ENCODE measurements at regions not wholly inside any gene's neighbourhood (a gene's known extent, or its start where the extent isn't known, plus 50 kb on each side); places are given as distances from the start of the nearest gene placed in this dataset.

GRCh38 chr11:106187860-106188456 lies 110.5 kb downstream of the AASDHPPT start:
- Histone ChIP-seq H2BK15ac (ENCODE audit: low read depth, low read length) (no peak overlapping the region), H3K27ac (ENCODE audit: insufficient read length, low read depth, low read length) (no peak overlapping the region), H3K27me3 (ENCODE audit: insufficient read depth, low read length) (no peaks in the 10 kb centered on the region), H3K23me2 (ENCODE audit: insufficient read length, low read depth, low read length, poor library complexity, severe bottlenecking) (no peaks in the 10 kb centered on the region), H2BK5ac (ENCODE audit: insufficient read length, low read length) (no peak overlapping the region), H3K4me1 (ENCODE audit: insufficient read depth, low read length) (no peaks in the 10 kb centered on the region), H3K9me3 (ENCODE audit: control insufficient read depth, low read depth, low read length) (no peaks in the 10 kb centered on the region), H3K9ac (ENCODE audit: extremely low read depth, insufficient read length, low read length) (no peak overlapping the region), H3K4me2 (ENCODE audit: insufficient read depth, insufficient read length, low read length) (no peak overlapping the region), H4K91ac (ENCODE audit: insufficient read length, low read depth, low read length) (no peak overlapping the region), H4K8ac (replicated peaks; ENCODE audit: insufficient read length, low read depth, low read length) (no peak overlapping the region), H2BK20ac (ENCODE audit: low read depth, low read length, poor library complexity, severe bottlenecking) (no peak overlapping the region), H3K79me1 (ENCODE audit: insufficient read depth, low read depth, low read length, poor library complexity, severe bottlenecking) (no peaks in the 10 kb centered on the region), H3T11ph (ENCODE audit: low read length) (no peak overlapping the region), H3K23ac (ENCODE audit: insufficient read length, low read depth, low read length) (no peak overlapping the region), H4K20me1 (ENCODE audit: control insufficient read depth, insufficient read depth, insufficient read length) (no peaks in the 10 kb centered on the region), H2BK12ac (ENCODE audit: insufficient read length, low read depth, low read length) (no peak overlapping the region), H3K18ac (ENCODE audit: insufficient read length, low read depth, low read length) (no peak overlapping the region), H2AFZ (ENCODE audit: low read length) (no peak overlapping the region), H3K56ac (ENCODE audit: insufficient read length, low read depth, low read length) (no peak overlapping the region), H2BK120ac (ENCODE audit: low read depth, low read length, poor library complexity, severe bottlenecking) (no peak overlapping the region), H4K5ac (ENCODE audit: insufficient read length, low read depth, low read length) (no peak overlapping the region), H3K14ac (ENCODE audit: insufficient read depth, low read length) (no peak overlapping the region), H3K79me2 (ENCODE audit: insufficient read depth, low read length) (no peaks in the 10 kb centered on the region), H3K4ac (ENCODE audit: low read depth, low read length) (no peak overlapping the region), H2AK5ac (ENCODE audit: insufficient read length, low read length) (no peak overlapping the region)
- Mint-ChIP-seq H3K4me1 (no peaks in the 10 kb centered on the region), H3K4me3 (no peak overlapping the region), H3K27me3 (ENCODE audit: low read depth) (no peaks in the 10 kb centered on the region), H3K9me3 (peaks cover 23 to 40% of the 10 kb centered on the region in 2 experiments), H3K27ac (no peak overlapping the region), H3K36me3 (ENCODE audit: insufficient read depth in 1 of 3, low read depth in 3 of 3) (peaks cover 2 to 12% (median 10%) of the 10 kb centered on the region in 3 experiments; a peak in 6 of 7 replicates)
- WGBS (ENCODE audit: extremely low coverage, insufficient read length, low lambda C conversion rate): 83% methylated on average over 1 of the region's 2 CpGs
- no peak for DNase-seq
- TF ChIP-seq, protein P1, sequence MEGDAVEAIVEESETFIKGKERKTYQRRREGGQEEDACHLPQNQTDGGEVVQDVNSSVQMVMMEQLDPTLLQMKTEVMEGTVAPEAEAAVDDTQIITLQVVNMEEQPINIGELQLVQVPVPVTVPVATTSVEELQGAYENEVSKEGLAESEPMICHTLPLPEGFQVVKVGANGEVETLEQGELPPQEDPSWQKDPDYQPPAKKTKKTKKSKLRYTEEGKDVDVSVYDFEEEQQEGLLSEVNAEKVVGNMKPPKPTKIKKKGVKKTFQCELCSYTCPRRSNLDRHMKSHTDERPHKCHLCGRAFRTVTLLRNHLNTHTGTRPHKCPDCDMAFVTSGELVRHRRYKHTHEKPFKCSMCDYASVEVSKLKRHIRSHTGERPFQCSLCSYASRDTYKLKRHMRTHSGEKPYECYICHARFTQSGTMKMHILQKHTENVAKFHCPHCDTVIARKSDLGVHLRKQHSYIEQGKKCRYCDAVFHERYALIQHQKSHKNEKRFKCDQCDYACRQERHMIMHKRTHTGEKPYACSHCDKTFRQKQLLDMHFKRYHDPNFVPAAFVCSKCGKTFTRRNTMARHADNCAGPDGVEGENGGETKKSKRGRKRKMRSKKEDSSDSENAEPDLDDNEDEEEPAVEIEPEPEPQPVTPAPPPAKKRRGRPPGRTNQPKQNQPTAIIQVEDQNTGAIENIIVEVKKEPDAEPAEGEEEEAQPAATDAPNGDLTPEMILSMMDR (conservative IDR thresholded peaks at IDR 0.05): no peak

Measured in H9 (cell line).